Heart left ventricle (tissue), 13 donors: ENCODE measurements at regions not wholly inside any gene's neighbourhood (a gene's known extent, or its start where the extent isn't known, plus 50 kb on each side); places are given as distances from the start of the nearest gene placed in this dataset.

Experiments
- CTCF ChIP-seq, 12 donors: fragments of 200-600 bp; sonication (generic) in 4 of 12; IDR thresholded peaks; one replicate each; pipeline versions ENCODE4 v1.5.0 to v1.8.0; 2018 to 2022; ENCODE audit warnings: antibody characterized with exemption in 12 of 12, mild to moderate bottlenecking in 5 of 12
- POLR2A ChIP-seq, 2 donors: fragments of 450-650 bp; IDR thresholded peaks; one replicate each; pipeline ENCODE4 v1.6.1; 2017; ENCODE audit warnings: antibody characterized with exemption in 2 of 2, mild to moderate bottlenecking in 2 of 2, moderate library complexity in 2 of 2
- donor health status: ischemic (EF 13 %, LVEDD 7.1; RV severe dilation, severe dysfunction).
- donor health status: DM: no; HTN: yes; CAD: no.
- donor health status: DM: no; HTN: no; CAD: no.
- donor health status: ischemic (EF 25% LVEDD 6.9; RV normal size, moderate dysfunction).
- donor health status: ischemic (EF 25% LVEDD 5.7; RV mildly dilated, moderate dysfunction).
- donor health status: ischemic (EF 35%, LVEDD 5.7; RV mildly dilated, moderate dysfunction).
- donor health status: nonischemic (EF 11% LVEDD 7.7; RV severe dilation, severe dysfunction).
- donor health status: DM: yes; HTN: yes; CAD: no.
- donor health status: PGD.
- donor health status: ischemic (EF 29% LVEDD 5.4; RV normal size, mild dysfunction).
- donor health status: nonischemic (EF 23%, LVEDD 6.1; RV moderate dilation, normal function).

DNA sequence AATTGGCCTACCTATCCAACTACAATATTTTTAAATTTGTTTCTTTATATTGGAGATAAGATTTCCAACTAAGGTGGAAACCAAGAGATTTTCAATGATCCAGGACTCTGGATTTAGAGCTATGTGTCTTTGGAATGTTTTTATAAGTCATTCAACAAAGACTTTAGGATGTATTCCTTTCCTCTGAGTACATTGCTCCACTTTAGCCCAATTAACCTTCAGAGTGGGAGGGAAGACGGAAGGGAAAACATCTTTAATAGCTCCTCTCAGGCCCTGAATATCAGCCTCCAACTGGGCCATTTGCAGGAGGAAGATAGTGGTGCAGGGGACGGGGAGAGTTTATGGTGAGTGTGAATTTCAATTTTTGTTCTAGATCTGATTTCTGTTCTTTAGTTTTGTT lies 239.2 kb downstream of the PIK3R1 start:
- no peak for TF ChIP-seq CTCF (IDR thresholded peaks at IDR 0.05)
- TF ChIP-seq POLR2A (IDR thresholded peaks at IDR 0.05) = no peak
